Parathyroid adenoma (tissue), 2 donors: ENCODE measurements at regions not wholly inside any gene's neighbourhood (a gene's known extent, or its start where the extent isn't known, plus 50 kb on each side); places are given as distances from the start of the nearest gene placed in this dataset.

Source experiments
- H2AFZ ChIP-seq: fragments of 300-600 bp; sonication (generic); one replicate; pipeline ENCODE4 v1.7.0; 2017; ENCODE audit warnings: antibody characterized with exemption, mild to moderate bottlenecking
- H3K27ac ChIP-seq: fragments of 300-600 bp; sonication (generic); one replicate; pipeline ENCODE4 v1.7.0; 2017
- H3K27me3 ChIP-seq: fragments of 300-600 bp; sonication (generic); one replicate; pipeline ENCODE4 v1.7.0; 2017; ENCODE audit warnings: low read length; ENCODE audit not compliant: control insufficient read depth, insufficient read depth
- H3K36me3 ChIP-seq: fragments of 300-600 bp; sonication (generic); one replicate; pipeline ENCODE4 v1.7.0; 2017; ENCODE audit warnings: low read length; ENCODE audit not compliant: control insufficient read depth, insufficient read depth
- H3K4me1 ChIP-seq: fragments of 300-600 bp; sonication (generic); one replicate; pipeline ENCODE4 v1.7.0; 2017; ENCODE audit warnings: control low read depth
- H3K4me2 ChIP-seq: fragments of 300-600 bp; sonication (generic); one replicate; pipeline ENCODE4 v1.7.0; 2017; ENCODE audit warnings: low read length
- H3K4me3 ChIP-seq: fragments of 300-600 bp; sonication (generic); one replicate; pipeline ENCODE4 v1.7.0; 2017; ENCODE audit warnings: low read depth, low read length
- H3K79me2 ChIP-seq: fragments of 300-600 bp; sonication (generic); one replicate; pipeline ENCODE4 v1.7.0; 2017; ENCODE audit warnings: control low read depth
- H3K9ac ChIP-seq: fragments of 300-600 bp; sonication (generic); one replicate; pipeline ENCODE4 v1.7.0; 2017; ENCODE audit warnings: mild to moderate bottlenecking
- H3K9me3 ChIP-seq: fragments of 300-600 bp; sonication (generic); one replicate; pipeline ENCODE4 v1.7.0; 2017; ENCODE audit warnings: low read length; ENCODE audit not compliant: control insufficient read depth
- TF ChIP-seq, protein P1 (sequence below): fragments of 300-600 bp; sonication (generic); IDR thresholded peaks from one replicate; pipeline ENCODE4 v1.7.0; 2017; ENCODE audit warnings: antibody characterized with exemption, mild to moderate bottlenecking
- donor health status: primary hyperparathyroidism.

GRCh38 chr10:32120147-32120546 lies 63.9 kb upstream of the KIF5B start:
- no peak overlapping the region for H3K4me3 ChIP-seq
- no peak overlapping the region for H3K9ac ChIP-seq
- H2AFZ ChIP-seq, result no peak overlapping the region
- H3K4me1 ChIP-seq, result no peaks in the 10 kb centered on the region
- no peak overlapping the region for H3K4me2 ChIP-seq
- H3K27me3 ChIP-seq, result no peaks in the 10 kb centered on the region
- H3K27ac ChIP-seq, result no peak overlapping the region
- H3K9me3 ChIP-seq, result no peaks in the 10 kb centered on the region
- no peaks in the 10 kb centered on the region for H3K36me3 ChIP-seq
- TF ChIP-seq, protein P1, sequence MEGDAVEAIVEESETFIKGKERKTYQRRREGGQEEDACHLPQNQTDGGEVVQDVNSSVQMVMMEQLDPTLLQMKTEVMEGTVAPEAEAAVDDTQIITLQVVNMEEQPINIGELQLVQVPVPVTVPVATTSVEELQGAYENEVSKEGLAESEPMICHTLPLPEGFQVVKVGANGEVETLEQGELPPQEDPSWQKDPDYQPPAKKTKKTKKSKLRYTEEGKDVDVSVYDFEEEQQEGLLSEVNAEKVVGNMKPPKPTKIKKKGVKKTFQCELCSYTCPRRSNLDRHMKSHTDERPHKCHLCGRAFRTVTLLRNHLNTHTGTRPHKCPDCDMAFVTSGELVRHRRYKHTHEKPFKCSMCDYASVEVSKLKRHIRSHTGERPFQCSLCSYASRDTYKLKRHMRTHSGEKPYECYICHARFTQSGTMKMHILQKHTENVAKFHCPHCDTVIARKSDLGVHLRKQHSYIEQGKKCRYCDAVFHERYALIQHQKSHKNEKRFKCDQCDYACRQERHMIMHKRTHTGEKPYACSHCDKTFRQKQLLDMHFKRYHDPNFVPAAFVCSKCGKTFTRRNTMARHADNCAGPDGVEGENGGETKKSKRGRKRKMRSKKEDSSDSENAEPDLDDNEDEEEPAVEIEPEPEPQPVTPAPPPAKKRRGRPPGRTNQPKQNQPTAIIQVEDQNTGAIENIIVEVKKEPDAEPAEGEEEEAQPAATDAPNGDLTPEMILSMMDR, result no peak
- H3K79me2 ChIP-seq, result no peaks in the 10 kb centered on the region

- Histone ChIP-seq H3K4me2 (no peak overlapping the region), H2AFZ (no peak overlapping the region), H3K79me2 (no peaks in the 10 kb centered on the region), H3K4me1 (no peaks in the 10 kb centered on the region), H3K27ac (no peak overlapping the region), H3K4me3 (no peak overlapping the region), H3K9ac (no peak overlapping the region), H3K9me3 (no peaks in the 10 kb centered on the region), H3K36me3 (no peaks in the 10 kb centered on the region), H3K27me3 (no peaks in the 10 kb centered on the region)
- TF ChIP-seq, protein P1, result no peak
Measured at GRCh38 chr10:32114508-32114907, 58.3 kb upstream of the KIF5B start.

DNA sequence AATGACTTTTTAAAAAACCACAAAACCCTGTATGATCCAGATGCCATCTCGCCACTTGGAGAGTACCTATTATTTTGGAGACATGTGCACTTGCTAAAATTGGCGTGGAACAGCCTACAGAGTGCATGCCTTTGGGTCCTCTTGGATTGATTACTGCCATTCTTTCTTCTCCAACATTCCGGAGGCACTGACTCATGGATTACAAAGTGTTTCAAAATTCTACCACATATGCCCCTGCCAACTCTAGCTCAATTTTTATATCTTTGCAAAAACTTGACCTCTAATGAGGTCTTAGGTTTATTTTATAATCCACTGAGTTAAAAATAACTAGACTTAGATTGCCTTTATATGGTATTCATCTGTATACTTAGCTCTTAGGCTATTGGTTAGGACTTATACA lies 55.8 kb upstream of the KIF5B start:
- no peaks in the 10 kb centered on the region for H3K79me2 ChIP-seq
- H2AFZ ChIP-seq, result no peak overlapping the region
- no peak overlapping the region for H3K9ac ChIP-seq
- H3K27ac ChIP-seq, result no peak overlapping the region
- TF ChIP-seq, protein P1, result no peak
- no peaks in the 10 kb centered on the region for H3K27me3 ChIP-seq
- H3K4me3 ChIP-seq, result no peak overlapping the region
- H3K9me3 ChIP-seq, result no peaks in the 10 kb centered on the region
- H3K36me3 ChIP-seq, result no peaks in the 10 kb centered on the region
- no peaks in the 10 kb centered on the region for H3K4me1 ChIP-seq
- no peak overlapping the region for H3K4me2 ChIP-seq

DNA sequence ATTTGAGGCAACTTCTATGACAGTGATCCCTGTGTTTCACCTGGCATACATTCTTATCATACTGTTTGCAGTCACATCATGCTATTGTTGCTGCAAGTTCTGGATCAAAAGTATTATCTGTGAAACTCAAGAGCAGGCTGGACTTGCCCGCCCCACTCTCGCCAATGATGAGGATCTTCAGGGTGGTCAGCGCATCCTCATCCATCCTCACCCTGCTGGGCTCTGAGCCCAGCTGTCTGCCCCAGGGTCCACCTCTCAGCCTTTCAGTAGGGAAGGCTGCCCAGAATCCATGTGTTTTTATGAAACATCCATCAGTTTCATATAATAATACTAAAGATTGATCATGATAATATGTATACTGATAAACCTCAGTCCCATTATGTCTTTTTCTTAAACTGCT lies 55.4 kb upstream of the KIF5B start:
- no peak overlapping the region for H3K9ac ChIP-seq
- H3K27ac ChIP-seq, result no peak overlapping the region

DNA sequence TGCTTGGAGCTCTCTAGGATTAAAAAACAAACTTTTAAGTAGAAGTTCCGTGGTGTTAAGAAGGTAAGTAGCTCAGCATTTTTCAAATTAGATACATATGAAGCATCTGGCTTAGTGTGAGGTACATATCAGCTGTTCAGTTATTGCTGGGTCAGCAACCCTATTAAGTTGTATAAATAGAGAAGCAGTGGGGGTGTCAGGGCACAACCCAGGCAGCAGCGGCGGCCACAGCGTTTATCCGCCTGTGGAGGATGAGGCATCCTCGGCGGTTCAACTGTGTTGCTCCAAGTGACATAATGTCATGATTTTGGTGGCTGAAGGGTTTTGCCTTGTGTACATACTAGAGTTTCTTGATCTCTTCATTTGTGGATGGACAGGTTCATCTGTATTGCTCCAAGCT lies 54.6 kb upstream of the KIF5B start:
- H3K4me2 ChIP-seq, result no peak overlapping the region
- TF ChIP-seq, protein P1, result no peak
- no peak overlapping the region for H3K4me3 ChIP-seq
- no peak overlapping the region for H2AFZ ChIP-seq
- H3K9ac ChIP-seq, result no peak overlapping the region
- no peaks in the 10 kb centered on the region for H3K4me1 ChIP-seq
- H3K36me3 ChIP-seq, result no peaks in the 10 kb centered on the region
- no peak overlapping the region for H3K27ac ChIP-seq
- no peaks in the 10 kb centered on the region for H3K9me3 ChIP-seq
- no peaks in the 10 kb centered on the region for H3K27me3 ChIP-seq
- H3K79me2 ChIP-seq, result no peaks in the 10 kb centered on the region

More for the DNA sequence above, 55.4 kb upstream of the KIF5B start:
- no peak overlapping the region for H3K4me3 ChIP-seq
- no peaks in the 10 kb centered on the region for H3K36me3 ChIP-seq
- H3K79me2 ChIP-seq, result no peaks in the 10 kb centered on the region
- H2AFZ ChIP-seq, result no peak overlapping the region
- no peaks in the 10 kb centered on the region for H3K27me3 ChIP-seq
- H3K4me2 ChIP-seq, result no peak overlapping the region
- H3K4me1 ChIP-seq, result no peaks in the 10 kb centered on the region
- TF ChIP-seq, protein P1, result no peak
- no peaks in the 10 kb centered on the region for H3K9me3 ChIP-seq
